Epithelial cell of proximal tubule (primary cell): ENCODE measurements at regions not wholly inside any gene's neighbourhood (a gene's known extent, or its start where the extent isn't known, plus 50 kb on each side); places are given as distances from the start of the nearest gene placed in this dataset.

Source experiments
- DNase-seq: peaks from one replicate; pipeline ENCODE4 v3.0.0-alpha.2; 2011; ENCODE audit warnings: low read depth
- H3K4me3 ChIP-seq: 2 replicates; pipeline ENCODE4 v1.5.1; 2011; ENCODE audit warnings: low read depth, mild to moderate bottlenecking, low read length
- CTCF ChIP-seq: conservative IDR thresholded peaks from 2 replicates; pipeline ENCODE4 v1.5.1; 2012; ENCODE audit warnings: low read depth, mild to moderate bottlenecking, low read length

DNA sequence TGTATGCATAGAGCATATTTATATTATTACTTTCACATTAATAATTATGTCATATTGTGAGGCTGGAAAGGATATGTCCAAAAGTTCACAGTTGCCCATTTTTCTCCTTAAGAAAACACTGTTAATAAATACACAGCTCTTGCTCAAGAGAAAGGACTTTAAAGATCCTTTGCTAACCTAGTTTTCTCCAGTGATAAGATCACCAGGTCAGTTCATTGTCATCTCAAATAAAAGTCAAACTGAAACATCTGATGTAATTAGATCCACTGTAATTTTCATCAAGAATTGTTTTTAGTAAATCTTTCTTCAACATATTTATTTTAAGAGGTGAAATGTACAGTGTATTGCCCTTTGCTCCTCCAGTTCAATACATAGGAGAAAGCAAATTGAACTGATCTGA lies 82.8 kb upstream of the KLHL1 start:
- DNase-seq, result no peak
- TF ChIP-seq CTCF, result no peak
- no peak overlapping the region for H3K4me3 ChIP-seq

DNA sequence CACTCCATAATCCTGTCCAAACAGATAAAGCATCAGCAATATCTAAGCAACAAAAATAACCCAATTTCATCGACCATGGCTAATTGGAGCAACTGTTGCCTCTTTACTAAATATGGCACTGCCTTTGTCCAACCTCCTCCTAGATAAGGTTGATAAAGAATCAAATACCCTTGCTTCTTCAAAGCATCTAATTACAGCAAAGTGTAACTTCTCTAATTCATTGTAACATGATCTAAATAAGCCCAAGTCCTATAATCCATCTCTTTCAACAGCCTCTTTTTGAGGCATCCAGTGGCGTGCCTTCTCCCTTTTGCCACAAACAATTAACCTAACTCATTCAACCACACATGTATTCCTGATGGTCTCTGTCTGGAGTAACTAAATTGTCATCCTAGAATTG lies 81.7 kb upstream of the KLHL1 start:
- TF ChIP-seq CTCF, result no peak
- no peak overlapping the region for H3K4me3 ChIP-seq
- no peak for DNase-seq

DNA sequence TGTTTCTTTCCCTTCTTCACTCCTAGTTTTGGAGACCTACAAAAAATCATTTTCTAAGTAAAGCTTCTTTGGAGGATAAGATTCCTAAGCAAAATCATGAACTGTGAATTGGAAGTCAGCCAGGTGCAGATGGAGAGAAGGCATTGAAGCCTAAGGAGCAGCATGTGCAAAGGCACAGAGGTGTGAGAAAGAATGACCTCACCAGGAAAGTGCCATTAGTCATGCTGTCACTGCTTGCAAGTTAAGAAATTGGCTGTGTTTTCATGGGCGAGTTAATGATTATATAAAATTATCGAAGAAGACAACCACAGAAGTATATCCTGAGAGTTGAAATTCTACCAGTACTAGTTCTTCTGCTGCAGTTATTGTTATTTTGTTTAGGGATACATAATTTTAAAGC lies 80.3 kb upstream of the KLHL1 start:
- peak; percentile 96 for DNase-seq
- TF ChIP-seq CTCF, result no peak
- H3K4me3 ChIP-seq, result no peak overlapping the region

GRCh38 chr13:70183041-70183440 lies 74.8 kb upstream of the KLHL1 start:
- peak; percentile 91 for DNase-seq
- H3K4me3 ChIP-seq, result no peak overlapping the region
- no peak for TF ChIP-seq CTCF
